Keratinocyte (primary cell): ENCODE measurements at regions not wholly inside any gene's neighbourhood (a gene's known extent, or its start where the extent isn't known, plus 50 kb on each side); places are given as distances from the start of the nearest gene placed in this dataset.

ENCODE experiments used
- EZH2 ChIP-seq: IDR thresholded peaks from one replicate; pipeline ENCODE4 v1.6.1; 2012; ENCODE audit warnings: inconsistent platforms, mild to moderate bottlenecking, low read length, moderate library complexity
- TF ChIP-seq, protein P1 (sequence below), 3 experiments: IDR thresholded peaks in 1 of 3; conservative IDR thresholded peaks in 1 of 3; optimal IDR thresholded peaks in 1 of 3; 2 replicates in 2 of 3; 3 replicates in 1 of 3; pipeline versions ENCODE3 to v1.5.1; 2011; ENCODE audit warnings: low read length in 3 of 3, mild to moderate bottlenecking in 3 of 3, moderate library complexity in 2 of 3, control low read depth in 1 of 3, inconsistent platforms in 1 of 3; ENCODE audit not compliant: insufficient read depth in 2 of 3; ENCODE audit errors: extremely low read depth in 1 of 3

DNA sequence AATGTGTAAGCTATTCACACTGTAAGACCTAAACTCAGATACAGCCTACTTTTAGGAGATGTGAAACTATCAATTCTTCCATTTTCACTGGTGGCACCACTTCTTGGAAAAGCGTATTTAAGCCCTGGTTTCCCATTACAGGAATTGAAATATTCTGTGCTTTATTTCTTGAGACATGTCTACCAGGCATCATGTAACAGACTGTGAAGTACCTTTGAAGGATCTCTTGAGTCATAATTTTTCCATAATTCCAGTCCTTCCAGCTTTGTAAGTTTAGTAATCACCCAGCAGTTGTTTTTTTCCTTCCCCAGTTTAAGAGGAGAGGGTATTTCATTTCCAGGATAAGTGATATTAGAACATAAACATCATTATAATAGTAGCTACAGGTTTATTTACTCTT is 186.0 kb upstream of the PRPS1L1 start:
- TF ChIP-seq, protein P1, sequence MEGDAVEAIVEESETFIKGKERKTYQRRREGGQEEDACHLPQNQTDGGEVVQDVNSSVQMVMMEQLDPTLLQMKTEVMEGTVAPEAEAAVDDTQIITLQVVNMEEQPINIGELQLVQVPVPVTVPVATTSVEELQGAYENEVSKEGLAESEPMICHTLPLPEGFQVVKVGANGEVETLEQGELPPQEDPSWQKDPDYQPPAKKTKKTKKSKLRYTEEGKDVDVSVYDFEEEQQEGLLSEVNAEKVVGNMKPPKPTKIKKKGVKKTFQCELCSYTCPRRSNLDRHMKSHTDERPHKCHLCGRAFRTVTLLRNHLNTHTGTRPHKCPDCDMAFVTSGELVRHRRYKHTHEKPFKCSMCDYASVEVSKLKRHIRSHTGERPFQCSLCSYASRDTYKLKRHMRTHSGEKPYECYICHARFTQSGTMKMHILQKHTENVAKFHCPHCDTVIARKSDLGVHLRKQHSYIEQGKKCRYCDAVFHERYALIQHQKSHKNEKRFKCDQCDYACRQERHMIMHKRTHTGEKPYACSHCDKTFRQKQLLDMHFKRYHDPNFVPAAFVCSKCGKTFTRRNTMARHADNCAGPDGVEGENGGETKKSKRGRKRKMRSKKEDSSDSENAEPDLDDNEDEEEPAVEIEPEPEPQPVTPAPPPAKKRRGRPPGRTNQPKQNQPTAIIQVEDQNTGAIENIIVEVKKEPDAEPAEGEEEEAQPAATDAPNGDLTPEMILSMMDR (optimal IDR thresholded peaks at IDR 0.05 in 1 of 3, IDR thresholded peaks at IDR 0.05 in 1 of 3, conservative IDR thresholded peaks at IDR 0.05 in 1 of 3; ENCODE audit: extremely low read depth in 1 of 3, insufficient read depth in 2 of 3, low read length in 3 of 3) = no peak
- TF ChIP-seq EZH2 = no peak
